HepG2 (cell line): ENCODE measurements at regions not wholly inside any gene's neighbourhood (a gene's known extent, or its start where the extent isn't known, plus 50 kb on each side); places are given as distances from the start of the nearest gene placed in this dataset.

Source experiments
- ATAC-seq: fragments of 200-7000 bp; cut with Tn5 transposase; 3 replicates; pipeline ENCODE4 v1.9.1; 2020; ENCODE audit warnings: mild to moderate bottlenecking, moderate library complexity
- BruUV-seq: library from RNA; stranded (reverse); fragments of 400-500 nt; replicated peaks from 2 replicates; lab custom pipeline; 2021; lab: Mats Ljungman, UMichigan
- CTCF ChIA-PET: fragments of 300-600 bp; formaldehyde crosslinking; extraction: SDS; loops from one replicate; lab custom pipeline; 2021; ENCODE audit warnings: low total read pairs, inconsistent platforms, low intra/inter-chr PET ratio; lab: Yijun Ruan, JAX
- POLR2A ChIA-PET: fragments of 350-600 bp; sonication (Branson Sonifier 250); formaldehyde crosslinking; loops from one replicate; lab custom pipeline; 2020; ENCODE audit warnings: antibody characterized with exemption, inconsistent platforms; lab: Yijun Ruan, JAX
- DNase-seq: peaks from one replicate; pipeline ENCODE4 v3.0.0-alpha.2; 2015; ENCODE audit warnings: low spot score
- FAIRE-seq: peaks from 3 replicates; lab custom pipeline; 2011; peaks lifted over from hg19 to GRCh38; lab: Jason Lieb, UNC
- H2AFZ ChIP-seq: one replicate; pipeline ENCODE4 v1.6.1; 2011; ENCODE audit warnings: low read length, inconsistent platforms
- H3K27ac ChIP-seq: fragments of 300-600 bp; 3 replicates; pipeline ENCODE4 v1.8.0; 2011; ENCODE audit warnings: mixed run types, mild to moderate bottlenecking, mixed read lengths, low read length, inconsistent platforms; ENCODE audit not compliant: insufficient read depth; ENCODE audit errors: extremely low read length
- H3K27me3 ChIP-seq, 2 experiments: fragments of 200-600 bp in 1 of 2; 2 replicates in 1 of 2; 3 replicates in 1 of 2; pipeline versions ENCODE4 v1.6.0 to v1.8.0; 2011; ENCODE audit warnings: low read length in 2 of 2, mild to moderate bottlenecking in 2 of 2, moderate library complexity in 2 of 2, inconsistent platforms in 1 of 2; ENCODE audit not compliant: insufficient read depth in 2 of 2, control insufficient read depth in 1 of 2
- H3K36me3 ChIP-seq, 2 experiments: fragments of 200-600 bp in 1 of 2; replicated peaks in 1 of 2; 2 replicates in 1 of 2; 3 replicates in 1 of 2; pipeline versions ENCODE4 v1.5.1 to v1.8.0; 2011; ENCODE audit warnings: low read length in 2 of 2, inconsistent platforms in 1 of 2; ENCODE audit not compliant: insufficient read depth in 2 of 2, control insufficient read depth in 1 of 2
- H3K4me1 ChIP-seq: 2 replicates; pipeline ENCODE4 v1.5.1; 2012; ENCODE audit warnings: low read length, inconsistent platforms; ENCODE audit not compliant: insufficient read depth
- H3K4me2 ChIP-seq: 2 replicates; pipeline ENCODE4 v1.6.0; 2011; ENCODE audit warnings: low read depth, low read length, inconsistent platforms
- H3K4me3 ChIP-seq, 3 experiments: fragments of 200-600 bp in 1 of 3; sonication (generic), shearing (Covaris generic) in 1 of 3; replicated peaks in 1 of 3; 2 replicates each; pipeline ENCODE4 v1.5.1; 2011 to 2016; ENCODE audit warnings: low read length in 3 of 3, inconsistent platforms in 2 of 3, low read depth in 2 of 3, mild to moderate bottlenecking in 2 of 3, control low read depth in 1 of 3, mixed read lengths in 1 of 3; ENCODE audit not compliant: insufficient read depth in 1 of 3
- H3K79me2 ChIP-seq: one replicate; pipeline ENCODE4 v1.6.1; 2011; ENCODE audit warnings: low read length, inconsistent platforms; ENCODE audit not compliant: insufficient read depth
- H3K9ac ChIP-seq: 2 replicates; pipeline ENCODE4 v1.6.0; 2011; ENCODE audit warnings: mild to moderate bottlenecking, low read depth, low read length, inconsistent platforms; ENCODE audit not compliant: insufficient read depth
- H3K9me3 ChIP-seq: 2 replicates; pipeline ENCODE4 v1.5.1; 2012; ENCODE audit warnings: mild to moderate bottlenecking, low read length
- H4K20me1 ChIP-seq: 2 replicates; pipeline ENCODE4 v1.6.0; 2011; ENCODE audit warnings: inconsistent platforms, mild to moderate bottlenecking, low read length, moderate library complexity; ENCODE audit not compliant: insufficient read depth
- ATRX ChIP-seq: sonication (generic); formaldehyde crosslinking; IDR thresholded peaks from 2 replicates; pipeline ENCODE4 v1.4.0; 2020; ENCODE audit warnings: missing genetic modification reagents, borderline replicate concordance
- SMAD1 ChIP-seq: sonication (generic); formaldehyde crosslinking; IDR thresholded peaks from 2 replicates; pipeline ENCODE4 v1.4.0; 2020; ENCODE audit warnings: missing genetic modification reagents, low read depth, mild to moderate bottlenecking, borderline replicate concordance
- SSRP1 ChIP-seq: IDR thresholded peaks from 2 replicates; pipeline ENCODE4 v1.6.1; 2016; ENCODE audit warnings: control low read depth
- ZNF451 ChIP-seq: sonication (generic); formaldehyde crosslinking; IDR thresholded peaks from 2 replicates; pipeline ENCODE4 v1.5.0; 2020; ENCODE audit warnings: mild to moderate bottlenecking, missing genetic modification reagents
- ZNF557 ChIP-seq: sonication (generic); formaldehyde crosslinking; IDR thresholded peaks from 2 replicates; pipeline ENCODE4 v1.4.0; 2020; ENCODE audit warnings: missing genetic modification reagents
- ZNF83 ChIP-seq: sonication (generic); formaldehyde crosslinking; IDR thresholded peaks from 2 replicates; pipeline ENCODE4 v1.4.0; 2020; ENCODE audit warnings: missing genetic modification reagents, mild to moderate bottlenecking, borderline replicate concordance
- WGBS: methylation state at CpG from one replicate; pipeline ENCODE4 v1.1.6; 2017; ENCODE audit warnings: low lambda C conversion rate; 5-methylcytosine and 5-hydroxymethylcytosine counted together
- in situ Hi-C: cut with HindIII; loops from 2 replicates; pipeline ENCODE4 v1.10.0; 2017; ENCODE audit warnings: low pct_unique_long_range_greater_than_20kb; ENCODE audit not compliant: extremely low pct_ligation_motif_present
- intact Hi-C: fragments of 100-400 bp; cut with micrococcal nuclease; formaldehyde crosslinking; loops from one replicate; pipeline ENCODE4 v1.10.0; 2022; ENCODE audit not compliant: unreplicated experiment

GRCh38 chr1:58921342-58921741 lies 137.5 kb upstream of the JUN start:
- H3K4me2 ChIP-seq: no peak overlapping the region
- WGBS: 63% methylated on average over 3 of the region's 3 CpGs
- H2AFZ ChIP-seq: no peak overlapping the region
- H3K27me3 ChIP-seq: peaks cover 0 to 3% of the 10 kb centered on the region in 2 experiments; a peak in 1 of 5 replicates
- H3K36me3 ChIP-seq: no peaks in the 10 kb centered on the region
- no peak for FAIRE-seq
- H3K9me3 ChIP-seq: no peaks in the 10 kb centered on the region
- no peak for ATAC-seq
- intact Hi-C loops (loop anchor here (10.0 kb wide), 1 partner anchor 833 kb away; no protein-coding TSS in a partner anchor), in situ Hi-C loops (no loop called here)
- no peak for DNase-seq
- BruUV-seq: no TSS peak
- no peaks in the 10 kb centered on the region for H3K79me2 ChIP-seq
- TF ChIP-seq SMAD1: no peak
- TF ChIP-seq, all 625 proteins: peak for 0
- POLR2A ChIA-PET: no interaction called here
- Histone ChIP-seq H3K4me1 (peaks cover 14% of the 10 kb centered on the region), H3K9ac (no peak overlapping the region), H3K27ac (no peak overlapping the region), H3K4me3 (no peak overlapping the region), H4K20me1 (no peaks in the 10 kb centered on the region)
- CTCF ChIA-PET: no interaction called here

- ATAC-seq (no peak), FAIRE-seq (no peak), DNase-seq (no peak)
- H3K4me1 ChIP-seq: peaks cover 14% of the 10 kb centered on the region
- H4K20me1 ChIP-seq: no peaks in the 10 kb centered on the region
- H3K36me3 ChIP-seq: no peaks in the 10 kb centered on the region
- no peak overlapping the region for H3K27ac ChIP-seq
- TF ChIP-seq ATRX (CRISPR knock-in tag): no peak
- TF ChIP-seq ZNF557 (CRISPR knock-in tag): no peak
- no peak for TF ChIP-seq ZNF451 (CRISPR knock-in tag)
- no peak for TF ChIP-seq SSRP1 (CRISPR knock-in tag)
- no peak for TF ChIP-seq ZNF83 (CRISPR knock-in tag)
- no TSS peak for BruUV-seq
- H2AFZ ChIP-seq: no peak overlapping the region
- H3K79me2 ChIP-seq: no peaks in the 10 kb centered on the region
- intact Hi-C loops (loop anchor here (10.0 kb wide), 1 partner anchor 833 kb away; no protein-coding TSS in a partner anchor), in situ Hi-C loops (no loop called here)
- H3K4me2 ChIP-seq: no peak overlapping the region
- peaks cover 0 to 3% of the 10 kb centered on the region in 2 experiments; a peak in 1 of 5 replicates for H3K27me3 ChIP-seq
- POLR2A ChIA-PET: no interaction called here
- no peak overlapping the region for H3K4me3 ChIP-seq
- 83% methylated on average over 1 of the region's 2 CpGs for WGBS
- CTCF ChIA-PET: no interaction called here
- no peaks in the 10 kb centered on the region for H3K9me3 ChIP-seq
- no peak overlapping the region for H3K9ac ChIP-seq
Observed at GRCh38 chr1:58921751-58922150, 137.9 kb upstream of the JUN start.
